GM23338 (cell line): ENCODE measurements at regions not wholly inside any gene's neighbourhood (a gene's known extent, or its start where the extent isn't known, plus 50 kb on each side); places are given as distances from the start of the nearest gene placed in this dataset.

Source experiments
- NANOG ChIP-seq: IDR thresholded peaks from 2 replicates; pipeline ENCODE4 v1.6.1; 2016; ENCODE audit warnings: antibody characterized with exemption, borderline replicate concordance
- TF ChIP-seq, protein P1 (sequence below), 2 experiments: fragments of 200-600 bp in 1 of 2; sonication (generic) in 1 of 2; conservative IDR thresholded peaks; 2 replicates each; pipeline versions ENCODE4 v1.5.1 to v1.6.1; 2016 to 2017; ENCODE audit warnings: antibody characterized with exemption in 2 of 2, low read depth in 2 of 2, mild to moderate bottlenecking in 2 of 2, moderate library complexity in 1 of 2

- TF ChIP-seq NANOG: no peak
- TF ChIP-seq, protein P1, sequence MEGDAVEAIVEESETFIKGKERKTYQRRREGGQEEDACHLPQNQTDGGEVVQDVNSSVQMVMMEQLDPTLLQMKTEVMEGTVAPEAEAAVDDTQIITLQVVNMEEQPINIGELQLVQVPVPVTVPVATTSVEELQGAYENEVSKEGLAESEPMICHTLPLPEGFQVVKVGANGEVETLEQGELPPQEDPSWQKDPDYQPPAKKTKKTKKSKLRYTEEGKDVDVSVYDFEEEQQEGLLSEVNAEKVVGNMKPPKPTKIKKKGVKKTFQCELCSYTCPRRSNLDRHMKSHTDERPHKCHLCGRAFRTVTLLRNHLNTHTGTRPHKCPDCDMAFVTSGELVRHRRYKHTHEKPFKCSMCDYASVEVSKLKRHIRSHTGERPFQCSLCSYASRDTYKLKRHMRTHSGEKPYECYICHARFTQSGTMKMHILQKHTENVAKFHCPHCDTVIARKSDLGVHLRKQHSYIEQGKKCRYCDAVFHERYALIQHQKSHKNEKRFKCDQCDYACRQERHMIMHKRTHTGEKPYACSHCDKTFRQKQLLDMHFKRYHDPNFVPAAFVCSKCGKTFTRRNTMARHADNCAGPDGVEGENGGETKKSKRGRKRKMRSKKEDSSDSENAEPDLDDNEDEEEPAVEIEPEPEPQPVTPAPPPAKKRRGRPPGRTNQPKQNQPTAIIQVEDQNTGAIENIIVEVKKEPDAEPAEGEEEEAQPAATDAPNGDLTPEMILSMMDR (conservative IDR thresholded peaks at IDR 0.05; ENCODE audit: low read depth in 2 of 2): no peak
Measured at GRCh38 chr4:164350061-164350460, 403.9 kb upstream of the SMIM31 start.
